H9 (cell line): ENCODE measurements at regions not wholly inside any gene's neighbourhood (a gene's known extent, or its start where the extent isn't known, plus 50 kb on each side); places are given as distances from the start of the nearest gene placed in this dataset.

Source experiments
- DNase-seq: peaks from one replicate; pipeline ENCODE4 v3.0.0-alpha.2; 2017
- H2AFZ ChIP-seq: one replicate; pipeline ENCODE4 v1.6.1; 2013; ENCODE audit warnings: mild to moderate bottlenecking, low read length, control low read depth, moderate library complexity
- H2AK5ac ChIP-seq: 2 replicates; pipeline ENCODE4 v1.6.1; 2013; ENCODE audit warnings: low read length, control low read depth, mixed read lengths; ENCODE audit not compliant: insufficient read length
- H2BK120ac ChIP-seq: one replicate; pipeline ENCODE4 v1.6.1; 2013; ENCODE audit warnings: low read depth, mild to moderate bottlenecking, low read length, control low read depth, inconsistent platforms; ENCODE audit not compliant: poor library complexity, severe bottlenecking
- H2BK12ac ChIP-seq: 2 replicates; pipeline ENCODE4 v1.6.1; 2013; ENCODE audit warnings: low read length, control low read depth, mixed read lengths, low read depth; ENCODE audit not compliant: insufficient read length
- H2BK15ac ChIP-seq: 2 replicates; pipeline ENCODE4 v1.6.1; 2013; ENCODE audit warnings: low read depth, low read length, control low read depth
- H2BK20ac ChIP-seq: one replicate; pipeline ENCODE4 v1.6.1; 2013; ENCODE audit warnings: low read depth, mild to moderate bottlenecking, low read length, control low read depth, inconsistent platforms; ENCODE audit not compliant: poor library complexity, severe bottlenecking
- H2BK5ac ChIP-seq: 2 replicates; pipeline ENCODE4 v1.6.1; 2013; ENCODE audit warnings: low read length, control low read depth, mixed read lengths; ENCODE audit not compliant: insufficient read length
- H3K14ac ChIP-seq: 2 replicates; pipeline ENCODE4 v1.6.1; 2013; ENCODE audit warnings: low read length, control low read depth; ENCODE audit not compliant: insufficient read depth
- H3K18ac ChIP-seq: 2 replicates; pipeline ENCODE4 v1.6.1; 2013; ENCODE audit warnings: low read depth, mild to moderate bottlenecking, mixed read lengths, low read length, control low read depth; ENCODE audit not compliant: insufficient read length
- H3K23ac ChIP-seq: 2 replicates; pipeline ENCODE4 v1.6.1; 2013; ENCODE audit warnings: low read length, control low read depth, mixed read lengths, low read depth; ENCODE audit not compliant: insufficient read length
- H3K23me2 ChIP-seq: 2 replicates; pipeline ENCODE4 v1.6.1; 2013; ENCODE audit warnings: low read depth, mild to moderate bottlenecking, mixed read lengths, low read length, control low read depth; ENCODE audit not compliant: insufficient read length, poor library complexity, severe bottlenecking
- H3K27ac ChIP-seq: 2 replicates; pipeline ENCODE4 v1.5.1; 2013; ENCODE audit warnings: low read length, control low read depth, mixed read lengths, low read depth; ENCODE audit not compliant: insufficient read length
- H3K27me3 ChIP-seq: 2 replicates; pipeline ENCODE4 v1.6.1; 2013; ENCODE audit warnings: low read length, control low read depth, inconsistent platforms; ENCODE audit not compliant: insufficient read depth
- H3K4ac ChIP-seq: 2 replicates; pipeline ENCODE4 v1.6.1; 2013; ENCODE audit warnings: low read depth, mild to moderate bottlenecking, control low read depth, inconsistent platforms, low read length, moderate library complexity
- H3K4me1 ChIP-seq: 2 replicates; pipeline ENCODE4 v1.6.1; 2013; ENCODE audit warnings: low read length, control low read depth, inconsistent platforms; ENCODE audit not compliant: insufficient read depth
- H3K4me2 ChIP-seq: 2 replicates; pipeline ENCODE4 v1.6.1; 2013; ENCODE audit warnings: low read length, control low read depth, mixed read lengths; ENCODE audit not compliant: insufficient read length, insufficient read depth
- H3K56ac ChIP-seq: 2 replicates; pipeline ENCODE4 v1.6.1; 2013; ENCODE audit warnings: low read depth, mild to moderate bottlenecking, mixed read lengths, low read length, control low read depth; ENCODE audit not compliant: insufficient read length
- H3K79me1 ChIP-seq: 2 replicates; pipeline ENCODE4 v1.6.1; 2013; ENCODE audit warnings: low read depth, mild to moderate bottlenecking, moderate library complexity, low read length, control low read depth, inconsistent platforms; ENCODE audit not compliant: insufficient read depth, poor library complexity, severe bottlenecking
- H3K79me2 ChIP-seq: 2 replicates; pipeline ENCODE4 v1.6.1; 2013; ENCODE audit warnings: low read length, control low read depth, inconsistent platforms; ENCODE audit not compliant: insufficient read depth
- H3K9ac ChIP-seq: 2 replicates; pipeline ENCODE4 v1.6.1; 2013; ENCODE audit warnings: low read length, control low read depth, mixed read lengths; ENCODE audit not compliant: insufficient read length; ENCODE audit errors: extremely low read depth
- H3K9me3 ChIP-seq: one replicate; pipeline ENCODE4 v1.6.1; 2013; ENCODE audit warnings: low read depth, low read length, inconsistent platforms; ENCODE audit not compliant: control insufficient read depth
- H3T11ph ChIP-seq: one replicate; pipeline ENCODE4 v1.6.1; 2013; ENCODE audit warnings: mild to moderate bottlenecking, low read length, control low read depth, inconsistent platforms
- H4K20me1 ChIP-seq: one replicate; pipeline ENCODE4 v1.6.1; 2013; ENCODE audit not compliant: control insufficient read depth, insufficient read length, insufficient read depth
- H4K5ac ChIP-seq: 2 replicates; pipeline ENCODE4 v1.6.1; 2013; ENCODE audit warnings: low read depth, mild to moderate bottlenecking, mixed read lengths, low read length, control low read depth; ENCODE audit not compliant: insufficient read length
- H4K8ac ChIP-seq: replicated peaks from 2 replicates; pipeline ENCODE4 v1.6.1; 2013; ENCODE audit warnings: low read length, control low read depth, mixed read lengths, low read depth; ENCODE audit not compliant: insufficient read length
- H4K91ac ChIP-seq: 2 replicates; pipeline ENCODE4 v1.6.1; 2013; ENCODE audit warnings: low read depth, mild to moderate bottlenecking, moderate library complexity, mixed read lengths, low read length, control low read depth; ENCODE audit not compliant: insufficient read length
- H3K27ac Mint-ChIP-seq, 3 experiments: 2 replicates in 2 of 3; 3 replicates in 1 of 3; pipeline ENCODE4 v1.8.0; 2020 to 2021; ENCODE audit warnings: mixed read lengths in 3 of 3, mild to moderate bottlenecking in 1 of 3, moderate library complexity in 1 of 3
- H3K27me3 Mint-ChIP-seq: 2 replicates; pipeline ENCODE4 v1.8.0; 2021; ENCODE audit warnings: low read depth, mild to moderate bottlenecking, moderate library complexity, mixed read lengths
- H3K36me3 Mint-ChIP-seq, 3 experiments: 2 replicates in 2 of 3; 3 replicates in 1 of 3; pipeline ENCODE4 v1.8.0; 2020 to 2021; ENCODE audit warnings: low read depth in 3 of 3, mixed read lengths in 3 of 3; ENCODE audit not compliant: insufficient read depth in 1 of 3
- H3K4me1 Mint-ChIP-seq, 2 experiments: 2 replicates each; pipeline ENCODE4 v1.8.0; 2020; ENCODE audit warnings: mixed read lengths in 2 of 2
- H3K4me3 Mint-ChIP-seq, 2 experiments: 2 replicates in 1 of 2; 3 replicates in 1 of 2; pipeline ENCODE4 v1.8.0; 2020 to 2021; ENCODE audit warnings: mild to moderate bottlenecking in 2 of 2, mixed read lengths in 2 of 2, moderate library complexity in 1 of 2
- H3K9me3 Mint-ChIP-seq, 2 experiments: 2 replicates in 1 of 2; 3 replicates in 1 of 2; pipeline ENCODE4 v1.8.0; 2020; ENCODE audit warnings: mild to moderate bottlenecking in 2 of 2, mixed read lengths in 2 of 2, moderate library complexity in 1 of 2
- WGBS: extraction: QIAGEN DNeasy Blood & Tissue Kit; methylation state at CpG from one replicate; pipeline ENCODE4 v1.1.7; 2013; ENCODE audit warnings: missing lambda C conversion rate, low lambda C conversion rate, mixed read lengths; ENCODE audit not compliant: insufficient read length; ENCODE audit errors: extremely low coverage; 5-methylcytosine and 5-hydroxymethylcytosine counted together
- TF ChIP-seq, protein P1 (sequence below): fragments of 200-600 bp; sonication (generic); conservative IDR thresholded peaks from 3 replicates; pipeline ENCODE4 v1.8.0; 2021; ENCODE audit warnings: antibody characterized with exemption, mild to moderate bottlenecking

DNA sequence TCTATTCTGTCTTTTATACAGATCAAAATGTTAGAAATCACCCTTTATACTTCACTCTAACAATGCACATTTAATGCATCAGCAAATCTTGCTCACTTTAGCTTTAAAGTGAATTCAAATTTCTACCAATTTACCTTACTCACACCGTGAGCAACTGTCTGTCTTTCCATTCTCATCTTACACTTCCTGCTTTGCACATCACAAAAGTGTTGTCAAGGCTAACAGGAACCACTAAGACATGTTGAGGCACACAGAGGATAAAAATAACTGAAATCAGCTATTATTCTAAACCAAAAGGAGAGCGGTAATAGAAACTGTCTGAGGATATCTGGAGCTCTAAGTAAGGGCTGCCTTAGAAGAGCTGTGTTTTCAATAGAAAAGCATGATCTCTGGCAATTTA is 519.9 kb downstream of the ZBBX start:
- no peaks in the 10 kb centered on the region for H3K9me3 ChIP-seq
- TF ChIP-seq, protein P1, sequence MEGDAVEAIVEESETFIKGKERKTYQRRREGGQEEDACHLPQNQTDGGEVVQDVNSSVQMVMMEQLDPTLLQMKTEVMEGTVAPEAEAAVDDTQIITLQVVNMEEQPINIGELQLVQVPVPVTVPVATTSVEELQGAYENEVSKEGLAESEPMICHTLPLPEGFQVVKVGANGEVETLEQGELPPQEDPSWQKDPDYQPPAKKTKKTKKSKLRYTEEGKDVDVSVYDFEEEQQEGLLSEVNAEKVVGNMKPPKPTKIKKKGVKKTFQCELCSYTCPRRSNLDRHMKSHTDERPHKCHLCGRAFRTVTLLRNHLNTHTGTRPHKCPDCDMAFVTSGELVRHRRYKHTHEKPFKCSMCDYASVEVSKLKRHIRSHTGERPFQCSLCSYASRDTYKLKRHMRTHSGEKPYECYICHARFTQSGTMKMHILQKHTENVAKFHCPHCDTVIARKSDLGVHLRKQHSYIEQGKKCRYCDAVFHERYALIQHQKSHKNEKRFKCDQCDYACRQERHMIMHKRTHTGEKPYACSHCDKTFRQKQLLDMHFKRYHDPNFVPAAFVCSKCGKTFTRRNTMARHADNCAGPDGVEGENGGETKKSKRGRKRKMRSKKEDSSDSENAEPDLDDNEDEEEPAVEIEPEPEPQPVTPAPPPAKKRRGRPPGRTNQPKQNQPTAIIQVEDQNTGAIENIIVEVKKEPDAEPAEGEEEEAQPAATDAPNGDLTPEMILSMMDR: no peak
- no peaks in the 10 kb centered on the region for H4K20me1 ChIP-seq
- no peak overlapping the region for H2AK5ac ChIP-seq
- no peaks in the 10 kb centered on the region for H3K23me2 ChIP-seq
- no CpG with 5 or more reads among the region's 2 CpGs for WGBS
- Mint-ChIP-seq H3K4me1 (no peaks in the 10 kb centered on the region), H3K27ac (no peak overlapping the region), H3K4me3 (no peak overlapping the region), H3K36me3 (no peaks in the 10 kb centered on the region), H3K9me3 (no peaks in the 10 kb centered on the region), H3K27me3 (no peaks in the 10 kb centered on the region)
- H3K4ac ChIP-seq: no peak overlapping the region
- H2BK5ac ChIP-seq: no peak overlapping the region
- H3K4me1 ChIP-seq: no peaks in the 10 kb centered on the region
- H2BK120ac ChIP-seq: no peak overlapping the region
- H4K5ac ChIP-seq: no peak overlapping the region
- H4K91ac ChIP-seq: no peak overlapping the region
- H2BK12ac ChIP-seq: no peak overlapping the region
- no peak overlapping the region for H4K8ac ChIP-seq
- no peak overlapping the region for H3K27ac ChIP-seq
- H3K79me2 ChIP-seq: no peaks in the 10 kb centered on the region
- H3K27me3 ChIP-seq: no peaks in the 10 kb centered on the region
- H2BK20ac ChIP-seq: no peak overlapping the region
- H2AFZ ChIP-seq: no peak overlapping the region
- H3T11ph ChIP-seq: no peak overlapping the region
- no peak overlapping the region for H3K56ac ChIP-seq
- H3K23ac ChIP-seq: no peak overlapping the region
- DNase-seq: no peak
- H3K9ac ChIP-seq: no peak overlapping the region
- H2BK15ac ChIP-seq: no peak overlapping the region
- H3K18ac ChIP-seq: no peak overlapping the region
- no peaks in the 10 kb centered on the region for H3K79me1 ChIP-seq
- H3K14ac ChIP-seq: no peak overlapping the region
- no peak overlapping the region for H3K4me2 ChIP-seq
